B cell (primary cell): ENCODE measurements at regions not wholly inside any gene's neighbourhood (a gene's known extent, or its start where the extent isn't known, plus 50 kb on each side); places are given as distances from the start of the nearest gene placed in this dataset.

Experiments
- ATAC-seq: fragments of 200-7000 bp; cut with Tn5 transposase; one replicate; pipeline ENCODE4 v1.10.0; 2021; ENCODE audit warnings: low read depth, mild to moderate bottlenecking, moderate number of reproducible peaks, moderate library complexity
- CTCF ChIA-PET: fragments of 350-600 bp; sonication (Branson Sonifier 250); formaldehyde crosslinking; loops from one replicate; lab custom pipeline; 2021; ENCODE audit warnings: antibody characterized with exemption, inconsistent platforms; lab: Charles Lee
- POLR2A ChIA-PET: fragments of 350-600 bp; sonication (Branson Sonifier 250); formaldehyde crosslinking; loops from one replicate; lab custom pipeline; 2021; ENCODE audit warnings: antibody characterized with exemption; lab: Charles Lee
- DNase-seq: peaks from one replicate; pipeline ENCODE4 v3.0.0; 2013
- H2AFZ ChIP-seq: 2 replicates; pipeline ENCODE4 v1.6.1; 2012; ENCODE audit warnings: mild to moderate bottlenecking, low read depth, low read length; ENCODE audit not compliant: insufficient read depth, poor library complexity, severe bottlenecking
- H3K27ac ChIP-seq, 2 donors: 1 replicate in 1 of 2; 2 replicates in 1 of 2; pipeline ENCODE4 v1.5.1; 2012 to 2013; ENCODE audit warnings: low read length in 2 of 2, mild to moderate bottlenecking in 2 of 2, moderate library complexity in 1 of 2
- H3K27me3 ChIP-seq, 4 experiments: fragments of 200-600 bp in 1 of 4; sonication (generic) in 1 of 4; replicated peaks in 1 of 4; 1 replicate in 2 of 4; 2 replicates in 2 of 4; pipeline versions ENCODE4 v1.6.1 to v1.7.0; 2013 to 2016; ENCODE audit warnings: low read length in 3 of 4, mild to moderate bottlenecking in 2 of 4, mixed read lengths in 1 of 4, moderate library complexity in 1 of 4; ENCODE audit not compliant: insufficient read depth in 4 of 4, control insufficient read depth in 3 of 4; ENCODE audit errors: control extremely low read depth in 1 of 4
- H3K36me3 ChIP-seq, 2 experiments: replicated peaks in 1 of 2; 1 replicate in 1 of 2; 2 replicates in 1 of 2; pipeline versions ENCODE4 v1.6.1 to v1.7.1; 2013; ENCODE audit warnings: low read length in 1 of 2; ENCODE audit not compliant: insufficient read depth in 2 of 2, control insufficient read depth in 1 of 2; ENCODE audit errors: control extremely low read depth in 1 of 2, extremely low read depth in 1 of 2
- H3K4me1 ChIP-seq, 2 donors: fragments of 200-600 bp in 1 of 2; sonication (generic) in 1 of 2; 1 replicate in 1 of 2; 2 replicates in 1 of 2; pipeline versions ENCODE4 v1.5.1 to v1.6.1; 2013 to 2017; ENCODE audit warnings: low read length in 2 of 2; ENCODE audit not compliant: control insufficient read depth in 2 of 2, insufficient read depth in 2 of 2
- H3K4me2 ChIP-seq: replicated peaks from 2 replicates; pipeline ENCODE3; 2012; ENCODE audit warnings: mild to moderate bottlenecking, low read depth, low read length; ENCODE audit not compliant: poor library complexity, severe bottlenecking
- H3K4me3 ChIP-seq, 5 experiments: fragments of 200-600 bp in 1 of 5; sonication (generic) in 1 of 5; 1 replicate in 3 of 5; 2 replicates in 2 of 5; pipeline versions ENCODE4 v1.5.1 to v1.7.0; 2011 to 2016; ENCODE audit warnings: low read length in 4 of 5, mild to moderate bottlenecking in 4 of 5, low read depth in 2 of 5, control low read depth in 1 of 5, moderate library complexity in 1 of 5; ENCODE audit not compliant: insufficient read depth in 1 of 5; ENCODE audit errors: control extremely low read depth in 1 of 5, extremely low read depth in 1 of 5
- H3K79me2 ChIP-seq: fragments of 200-600 bp; sonication (generic); one replicate; pipeline ENCODE4 v1.6.0; 2016; ENCODE audit warnings: low read length; ENCODE audit not compliant: control insufficient read depth, insufficient read depth
- H3K9ac ChIP-seq: fragments of 200-600 bp; sonication (generic); 2 replicates; pipeline ENCODE4 v1.6.1; 2017; ENCODE audit warnings: mild to moderate bottlenecking, low read length, moderate library complexity
- H3K9me3 ChIP-seq, 3 donors: one replicate each; pipeline versions ENCODE4 v1.6.1 to v1.7.1; 2013; ENCODE audit warnings: low read length in 2 of 3; ENCODE audit not compliant: control insufficient read depth in 2 of 3, insufficient read depth in 1 of 3; ENCODE audit errors: control extremely low read depth in 1 of 3
- H4K20me1 ChIP-seq: 2 replicates; pipeline ENCODE4 v1.6.0; 2012; ENCODE audit warnings: mild to moderate bottlenecking, low read length; ENCODE audit not compliant: insufficient read depth, control insufficient read depth, poor library complexity, severe bottlenecking
- H3K27ac Mint-ChIP-seq: one replicate; pipeline ENCODE4 v1.8.0; 2021; ENCODE audit warnings: mixed read lengths
- H3K27me3 Mint-ChIP-seq: one replicate; pipeline ENCODE4 v1.8.0; 2021; ENCODE audit warnings: mixed read lengths
- H3K4me1 Mint-ChIP-seq: one replicate; pipeline ENCODE4 v1.8.0; 2021; ENCODE audit warnings: mixed read lengths
- H3K4me3 Mint-ChIP-seq: one replicate; pipeline ENCODE4 v1.8.0; 2021; ENCODE audit warnings: mixed read lengths
- H3K9me3 Mint-ChIP-seq: one replicate; pipeline ENCODE4 v1.8.0; 2022; ENCODE audit warnings: mixed read lengths; ENCODE audit not compliant: insufficient read depth
- EZH2 ChIP-seq: IDR thresholded peaks from 2 replicates; pipeline ENCODE4 v1.6.1; 2012; ENCODE audit warnings: borderline replicate concordance, low read depth, mild to moderate bottlenecking, moderate library complexity, low read length; ENCODE audit not compliant: insufficient read depth, poor library complexity, severe bottlenecking
- WGBS: methylation state at CpG from one replicate; pipeline ENCODE4 v1.1.5; 2013; ENCODE audit warnings: missing lambda C conversion rate; ENCODE audit not compliant: insufficient coverage; 5-methylcytosine and 5-hydroxymethylcytosine counted together
- intact Hi-C: fragments of 100-400 bp; cut with micrococcal nuclease; formaldehyde crosslinking; loops from one replicate; pipeline ENCODE4 v1.10.0; 2022
- TF ChIP-seq, protein P1 (sequence below): fragments of 200-600 bp; IDR thresholded peaks from one replicate; pipeline ENCODE4 v1.8.0; 2022; ENCODE audit warnings: antibody characterized with exemption, mild to moderate bottlenecking

- H3K27me3 ChIP-seq = peaks cover 0 to 3% (median 0%) of the 10 kb centered on the region in 4 experiments
- Mint-ChIP-seq H3K4me3 (no peak overlapping the region), H3K9me3 (peaks cover 2% of the 10 kb centered on the region), H3K27ac (no peak overlapping the region), H3K27me3 (peaks cover 5% of the 10 kb centered on the region), H3K4me1 (no peaks in the 10 kb centered on the region)
- H3K4me2 ChIP-seq = no peak overlapping the region
- no peaks in the 10 kb centered on the region for H3K79me2 ChIP-seq
- POLR2A ChIA-PET = no interaction called here
- no peaks in the 10 kb centered on the region for H4K20me1 ChIP-seq
- DNase-seq (no peak), ATAC-seq (no peak)
- intact Hi-C loops = no loop called here
- H3K9ac ChIP-seq = no peak overlapping the region
- H3K36me3 ChIP-seq = no peaks in the 10 kb centered on the region
- no CpG with 5 or more reads among the region's 2 CpGs for WGBS
- TF ChIP-seq, protein P1, sequence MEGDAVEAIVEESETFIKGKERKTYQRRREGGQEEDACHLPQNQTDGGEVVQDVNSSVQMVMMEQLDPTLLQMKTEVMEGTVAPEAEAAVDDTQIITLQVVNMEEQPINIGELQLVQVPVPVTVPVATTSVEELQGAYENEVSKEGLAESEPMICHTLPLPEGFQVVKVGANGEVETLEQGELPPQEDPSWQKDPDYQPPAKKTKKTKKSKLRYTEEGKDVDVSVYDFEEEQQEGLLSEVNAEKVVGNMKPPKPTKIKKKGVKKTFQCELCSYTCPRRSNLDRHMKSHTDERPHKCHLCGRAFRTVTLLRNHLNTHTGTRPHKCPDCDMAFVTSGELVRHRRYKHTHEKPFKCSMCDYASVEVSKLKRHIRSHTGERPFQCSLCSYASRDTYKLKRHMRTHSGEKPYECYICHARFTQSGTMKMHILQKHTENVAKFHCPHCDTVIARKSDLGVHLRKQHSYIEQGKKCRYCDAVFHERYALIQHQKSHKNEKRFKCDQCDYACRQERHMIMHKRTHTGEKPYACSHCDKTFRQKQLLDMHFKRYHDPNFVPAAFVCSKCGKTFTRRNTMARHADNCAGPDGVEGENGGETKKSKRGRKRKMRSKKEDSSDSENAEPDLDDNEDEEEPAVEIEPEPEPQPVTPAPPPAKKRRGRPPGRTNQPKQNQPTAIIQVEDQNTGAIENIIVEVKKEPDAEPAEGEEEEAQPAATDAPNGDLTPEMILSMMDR = no peak
- no peak for TF ChIP-seq EZH2
- peaks cover 0 to 13% (median 0%) of the 10 kb centered on the region in 3 donors for H3K9me3 ChIP-seq
- no peaks in the 10 kb centered on the region for H3K4me1 ChIP-seq
- CTCF ChIA-PET = no interaction called here
- no peak overlapping the region for H2AFZ ChIP-seq
- no peak overlapping the region for H3K27ac ChIP-seq
- H3K4me3 ChIP-seq = no peak overlapping the region
These were observed 159.2 kb downstream of the GATA3 start for GRCh38 chr10:8213735-8214134.

GRCh38 chr10:8214587-8214986 lies 160.1 kb downstream of the GATA3 start:
- no peak overlapping the region for H3K4me3 ChIP-seq
- H3K9me3 Mint-ChIP-seq = peaks cover 2% of the 10 kb centered on the region
- H3K4me2 ChIP-seq = no peak overlapping the region
- no peaks in the 10 kb centered on the region for H3K36me3 ChIP-seq
- CTCF ChIA-PET = no interaction called here
- peaks cover 5% of the 10 kb centered on the region for H3K27me3 Mint-ChIP-seq
- H3K9ac ChIP-seq = no peak overlapping the region
- peaks cover 0 to 3% (median 0%) of the 10 kb centered on the region in 4 experiments for H3K27me3 ChIP-seq
- H2AFZ ChIP-seq = no peak overlapping the region
- H3K4me3 Mint-ChIP-seq = no peak overlapping the region
- H3K79me2 ChIP-seq = no peaks in the 10 kb centered on the region
- ATAC-seq = no peak
- POLR2A ChIA-PET = no interaction called here
- intact Hi-C loops = no loop called here
- peaks cover 0 to 13% (median 0%) of the 10 kb centered on the region in 3 donors for H3K9me3 ChIP-seq
- no peak overlapping the region for H3K27ac Mint-ChIP-seq
- 90% methylated on average over 4 of the region's 4 CpGs for WGBS
- no peaks in the 10 kb centered on the region for H3K4me1 ChIP-seq
- no peak for DNase-seq
- no peaks in the 10 kb centered on the region for H3K4me1 Mint-ChIP-seq
- H3K27ac ChIP-seq = no peak overlapping the region
- TF ChIP-seq, protein P1 = no peak
- no peak for TF ChIP-seq EZH2
- no peaks in the 10 kb centered on the region for H4K20me1 ChIP-seq
